Activated T-helper 1 cell treated with anti-CD3 and anti-CD28 coated beads, Interleukin-12 subunit alpha, Interleukin-12 subunit beta, Interleukin-2, Interleukin-4 antibody, amounts not matched to agents 30 ng/mL and 10 ng/mL and 1 ng/mL, durations not matched to agents 14 hours and 24 hours and 36 hours (primary cell): ENCODE measurements at regions not wholly inside any gene's neighbourhood (a gene's known extent, or its start where the extent isn't known, plus 50 kb on each side); places are given as distances from the start of the nearest gene placed in this dataset.

Experiments
- DNase-seq: peaks from one replicate; pipeline ENCODE4 v3.0.0; 2021; ENCODE audit warnings: low spot score
- H3K27ac Mint-ChIP-seq: one replicate; pipeline ENCODE4 v1.8.0; 2021; ENCODE audit warnings: mild to moderate bottlenecking, mixed read lengths
- H3K27me3 Mint-ChIP-seq: one replicate; pipeline ENCODE4 v1.8.0; 2022; ENCODE audit warnings: mild to moderate bottlenecking, moderate library complexity, mixed read lengths; ENCODE audit not compliant: insufficient read depth
- H3K36me3 Mint-ChIP-seq: one replicate; pipeline ENCODE4 v1.8.0; 2021; ENCODE audit warnings: low read depth, mixed read lengths
- H3K4me1 Mint-ChIP-seq: one replicate; pipeline ENCODE4 v1.8.0; 2021; ENCODE audit warnings: low read depth, mixed read lengths
- H3K4me3 Mint-ChIP-seq: one replicate; pipeline ENCODE4 v1.8.0; 2021; ENCODE audit warnings: mild to moderate bottlenecking, moderate library complexity, mixed read lengths
- H3K9me3 Mint-ChIP-seq: one replicate; pipeline ENCODE4 v1.8.0; 2021; ENCODE audit warnings: mixed read lengths
- intact Hi-C: fragments of 100-400 bp; cut with micrococcal nuclease; formaldehyde crosslinking; loops from one replicate; pipeline ENCODE4 v1.15.1; 2024

- Mint-ChIP-seq H3K4me3 (no peak overlapping the region), H3K9me3 (no peaks in the 10 kb centered on the region), H3K4me1 (no peaks in the 10 kb centered on the region), H3K27me3 (peaks cover 7% of the 10 kb centered on the region), H3K27ac (no peak overlapping the region), H3K36me3 (no peaks in the 10 kb centered on the region)
- intact Hi-C loops, result no loop called here
- DNase-seq, result no peak
These were observed 129.4 kb downstream of the OLFM1 start for GRCh38 chr9:135216791-135217441.

- Mint-ChIP-seq H3K4me1 (no peaks in the 10 kb centered on the region), H3K27me3 (peaks cover 7% of the 10 kb centered on the region), H3K9me3 (no peaks in the 10 kb centered on the region), H3K27ac (no peak overlapping the region), H3K4me3 (no peak overlapping the region), H3K36me3 (no peaks in the 10 kb centered on the region)
- DNase-seq, result no peak
- intact Hi-C loops, result no loop called here
These were observed 130.4 kb downstream of the OLFM1 start for GRCh38 chr9:135217836-135218235.

GRCh38 chr9:135218331-135219225 is 131.1 kb downstream of the OLFM1 start:
- Mint-ChIP-seq H3K27me3 (peaks cover 7% of the 10 kb centered on the region), H3K36me3 (no peaks in the 10 kb centered on the region), H3K9me3 (no peaks in the 10 kb centered on the region), H3K4me1 (no peaks in the 10 kb centered on the region), H3K27ac (no peak overlapping the region), H3K4me3 (no peak overlapping the region)
- DNase-seq, result no peak
- intact Hi-C loops, result no loop called here

- intact Hi-C loops, result no loop called here
- H3K27me3 Mint-ChIP-seq, result peaks cover 7% of the 10 kb centered on the region
These were observed 132.5 kb downstream of the OLFM1 start for GRCh38 chr9:135219676-135220600.

GRCh38 chr9:135220601-135221575 is 133.4 kb downstream of the OLFM1 start:
- no peak overlapping the region for H3K27ac Mint-ChIP-seq

More at GRCh38 chr9:135219676-135220600, 132.5 kb downstream of the OLFM1 start:
- Mint-ChIP-seq H3K36me3 (no peaks in the 10 kb centered on the region), H3K9me3 (no peaks in the 10 kb centered on the region), H3K4me1 (no peaks in the 10 kb centered on the region), H3K27ac (no peak overlapping the region), H3K4me3 (no peak overlapping the region)
- no peak for DNase-seq

GRCh38 chr9:135221576-135221950 is 134.1 kb downstream of the OLFM1 start:
- no peak for DNase-seq
- H3K27me3 Mint-ChIP-seq, result peaks cover 7% of the 10 kb centered on the region
- H3K36me3 Mint-ChIP-seq, result no peaks in the 10 kb centered on the region
- no peaks in the 10 kb centered on the region for H3K9me3 Mint-ChIP-seq
- H3K27ac Mint-ChIP-seq, result no peak overlapping the region
- no peak overlapping the region for H3K4me3 Mint-ChIP-seq
- no peaks in the 10 kb centered on the region for H3K4me1 Mint-ChIP-seq
- intact Hi-C loops, result no loop called here

More at GRCh38 chr9:135220601-135221575, 133.4 kb downstream of the OLFM1 start:
- no peak for DNase-seq
- intact Hi-C loops, result no loop called here
- H3K9me3 Mint-ChIP-seq, result no peaks in the 10 kb centered on the region
- peaks cover 7% of the 10 kb centered on the region for H3K27me3 Mint-ChIP-seq
- H3K36me3 Mint-ChIP-seq, result no peaks in the 10 kb centered on the region
- no peaks in the 10 kb centered on the region for H3K4me1 Mint-ChIP-seq
- no peak overlapping the region for H3K4me3 Mint-ChIP-seq

GRCh38 chr9:135221951-135222631 is 134.6 kb downstream of the OLFM1 start:
- intact Hi-C loops, result no loop called here
- no peak overlapping the region for H3K4me3 Mint-ChIP-seq
- H3K4me1 Mint-ChIP-seq, result no peaks in the 10 kb centered on the region
- no peaks in the 10 kb centered on the region for H3K36me3 Mint-ChIP-seq
- peaks cover 6% of the 10 kb centered on the region for H3K27me3 Mint-ChIP-seq
- DNase-seq, result no peak
- no peak overlapping the region for H3K27ac Mint-ChIP-seq
- H3K9me3 Mint-ChIP-seq, result no peaks in the 10 kb centered on the region

- no peaks in the 10 kb centered on the region for H3K36me3 Mint-ChIP-seq
- no peak overlapping the region for H3K4me3 Mint-ChIP-seq
- no peak for DNase-seq
- H3K9me3 Mint-ChIP-seq, result no peaks in the 10 kb centered on the region
- no peak overlapping the region for H3K27ac Mint-ChIP-seq
- no peaks in the 10 kb centered on the region for H3K4me1 Mint-ChIP-seq
- no peaks in the 10 kb centered on the region for H3K27me3 Mint-ChIP-seq
- intact Hi-C loops, result no loop called here
These were observed 135.7 kb downstream of the OLFM1 start for GRCh38 chr9:135222881-135223760.

- Mint-ChIP-seq H3K4me3 (no peak overlapping the region), H3K27ac (no peak overlapping the region), H3K27me3 (no peaks in the 10 kb centered on the region), H3K36me3 (no peaks in the 10 kb centered on the region), H3K9me3 (no peaks in the 10 kb centered on the region), H3K4me1 (no peaks in the 10 kb centered on the region)
- intact Hi-C loops, result no loop called here
- no peak for DNase-seq
These were observed 136.4 kb downstream of the OLFM1 start for GRCh38 chr9:135223831-135224230.

- Mint-ChIP-seq H3K27ac (no peak overlapping the region), H3K4me3 (no peak overlapping the region), H3K9me3 (no peaks in the 10 kb centered on the region), H3K27me3 (no peaks in the 10 kb centered on the region), H3K36me3 (no peaks in the 10 kb centered on the region), H3K4me1 (no peaks in the 10 kb centered on the region)
- intact Hi-C loops, result no loop called here
- no peak for DNase-seq
These were observed 136.9 kb downstream of the OLFM1 start for GRCh38 chr9:135224286-135224877.
